ENCODE measurements at regions not wholly inside any gene's neighbourhood (a gene's known extent, or its start where the extent isn't known, plus 50 kb on each side); places are given as distances from the start of the nearest gene placed in this dataset.

DNA sequence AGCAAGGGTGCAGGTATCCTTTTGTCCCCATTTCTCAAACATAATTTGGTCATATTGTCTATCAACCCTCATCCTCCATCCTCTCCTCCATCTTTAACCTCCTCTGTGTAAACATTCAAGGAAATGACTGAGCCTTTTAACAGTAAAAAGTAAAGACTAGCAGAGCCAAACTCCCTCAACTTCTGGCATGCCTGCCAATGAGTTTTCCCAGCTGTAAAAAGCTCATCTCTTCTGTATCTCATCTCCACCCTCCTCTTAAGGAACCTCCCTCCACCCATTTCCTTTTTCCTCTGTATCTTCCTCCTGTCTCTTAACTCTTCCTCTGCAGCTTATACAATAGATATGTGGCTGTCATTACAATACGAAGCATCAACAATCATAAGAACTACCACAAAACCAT is 76.9 kb upstream of the PSMD7 start:
- H3K36me3 ChIP-seq, result no peaks in the 10 kb centered on the region
- no peak for DNase-seq (ENCODE audit: low spot score)
- no peak overlapping the region for H3K27ac ChIP-seq
- no peaks in the 10 kb centered on the region for H3K4me1 ChIP-seq
- no peak overlapping the region for H3K4me3 ChIP-seq
- no peaks in the 10 kb centered on the region for H3K27me3 ChIP-seq
- H3K9me3 ChIP-seq, result no peaks in the 10 kb centered on the region
- TF ChIP-seq, protein P1, sequence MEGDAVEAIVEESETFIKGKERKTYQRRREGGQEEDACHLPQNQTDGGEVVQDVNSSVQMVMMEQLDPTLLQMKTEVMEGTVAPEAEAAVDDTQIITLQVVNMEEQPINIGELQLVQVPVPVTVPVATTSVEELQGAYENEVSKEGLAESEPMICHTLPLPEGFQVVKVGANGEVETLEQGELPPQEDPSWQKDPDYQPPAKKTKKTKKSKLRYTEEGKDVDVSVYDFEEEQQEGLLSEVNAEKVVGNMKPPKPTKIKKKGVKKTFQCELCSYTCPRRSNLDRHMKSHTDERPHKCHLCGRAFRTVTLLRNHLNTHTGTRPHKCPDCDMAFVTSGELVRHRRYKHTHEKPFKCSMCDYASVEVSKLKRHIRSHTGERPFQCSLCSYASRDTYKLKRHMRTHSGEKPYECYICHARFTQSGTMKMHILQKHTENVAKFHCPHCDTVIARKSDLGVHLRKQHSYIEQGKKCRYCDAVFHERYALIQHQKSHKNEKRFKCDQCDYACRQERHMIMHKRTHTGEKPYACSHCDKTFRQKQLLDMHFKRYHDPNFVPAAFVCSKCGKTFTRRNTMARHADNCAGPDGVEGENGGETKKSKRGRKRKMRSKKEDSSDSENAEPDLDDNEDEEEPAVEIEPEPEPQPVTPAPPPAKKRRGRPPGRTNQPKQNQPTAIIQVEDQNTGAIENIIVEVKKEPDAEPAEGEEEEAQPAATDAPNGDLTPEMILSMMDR (IDR thresholded peaks at IDR 0.05), result no peak

GRCh38 chr16:74218871-74219270 is 77.7 kb upstream of the PSMD7 start:
- no peak overlapping the region for H3K4me3 ChIP-seq
- TF ChIP-seq, protein P1 (IDR thresholded peaks at IDR 0.05), result no peak
- H3K27ac ChIP-seq, result no peak overlapping the region
- DNase-seq (ENCODE audit: low spot score), result no peak
- no peaks in the 10 kb centered on the region for H3K9me3 ChIP-seq
- H3K36me3 ChIP-seq, result no peaks in the 10 kb centered on the region
- H3K4me1 ChIP-seq, result no peaks in the 10 kb centered on the region
- no peaks in the 10 kb centered on the region for H3K27me3 ChIP-seq

DNA sequence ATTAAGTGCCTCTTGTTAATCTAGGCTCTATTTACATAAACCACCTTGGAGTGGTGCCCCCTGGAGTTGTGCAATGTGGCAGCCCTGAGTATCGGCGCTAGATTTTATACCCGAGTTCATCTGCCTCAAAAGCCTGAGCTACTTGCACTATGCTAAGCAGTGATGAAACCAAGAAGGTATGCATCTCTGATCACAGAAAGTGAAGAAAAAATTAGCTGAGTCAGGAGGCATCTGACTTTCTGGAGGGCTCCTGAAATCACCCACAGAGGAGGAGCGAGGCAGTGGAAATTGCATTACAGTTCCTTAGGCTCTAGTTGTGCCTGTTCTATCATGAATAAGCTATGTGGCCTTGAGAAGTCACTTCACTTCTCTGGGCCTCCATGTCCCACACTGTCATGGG is 80.3 kb upstream of the PSMD7 start:
- Histone ChIP-seq H3K4me1 (no peaks in the 10 kb centered on the region), H3K36me3 (no peaks in the 10 kb centered on the region), H3K27me3 (no peaks in the 10 kb centered on the region), H3K27ac (no peak overlapping the region), H3K4me3 (no peak overlapping the region), H3K9me3 (no peaks in the 10 kb centered on the region)
- TF ChIP-seq, protein P1 (IDR thresholded peaks at IDR 0.05), result no peak
- no peak for DNase-seq (ENCODE audit: low spot score)

- H3K4me3 ChIP-seq, result no peak overlapping the region
- DNase-seq (ENCODE audit: low spot score), result no peak
- TF ChIP-seq, protein P1 (IDR thresholded peaks at IDR 0.05), result no peak
- no peak overlapping the region for H3K27ac ChIP-seq
- H3K27me3 ChIP-seq, result no peaks in the 10 kb centered on the region
- no peaks in the 10 kb centered on the region for H3K4me1 ChIP-seq
- H3K36me3 ChIP-seq, result no peaks in the 10 kb centered on the region
- H3K9me3 ChIP-seq, result no peaks in the 10 kb centered on the region
Observed at GRCh38 chr16:74215249-74215648, 81.4 kb upstream of the PSMD7 start.

GRCh38 chr16:74213372-74213771 is 83.2 kb upstream of the PSMD7 start:
- no peak for DNase-seq (ENCODE audit: low spot score)
- no peaks in the 10 kb centered on the region for H3K36me3 ChIP-seq
- TF ChIP-seq, protein P1 (IDR thresholded peaks at IDR 0.05), result no peak
- no peaks in the 10 kb centered on the region for H3K27me3 ChIP-seq
- H3K4me1 ChIP-seq, result no peaks in the 10 kb centered on the region
- H3K27ac ChIP-seq, result no peak overlapping the region
- H3K4me3 ChIP-seq, result no peak overlapping the region
- no peaks in the 10 kb centered on the region for H3K9me3 ChIP-seq

- TF ChIP-seq, protein P1 (IDR thresholded peaks at IDR 0.05), result no peak
- Histone ChIP-seq H3K27ac (no peak overlapping the region), H3K9me3 (no peaks in the 10 kb centered on the region), H3K4me1 (no peaks in the 10 kb centered on the region), H3K27me3 (no peaks in the 10 kb centered on the region), H3K36me3 (no peaks in the 10 kb centered on the region), H3K4me3 (no peak overlapping the region)
- no peak for DNase-seq (ENCODE audit: low spot score)
Observed at GRCh38 chr16:74210245-74210644, 86.4 kb upstream of the PSMD7 start.
